ENCODE measurements at regions not wholly inside any gene's neighbourhood (a gene's known extent, or its start where the extent isn't known, plus 50 kb on each side); places are given as distances from the start of the nearest gene placed in this dataset.

DNA sequence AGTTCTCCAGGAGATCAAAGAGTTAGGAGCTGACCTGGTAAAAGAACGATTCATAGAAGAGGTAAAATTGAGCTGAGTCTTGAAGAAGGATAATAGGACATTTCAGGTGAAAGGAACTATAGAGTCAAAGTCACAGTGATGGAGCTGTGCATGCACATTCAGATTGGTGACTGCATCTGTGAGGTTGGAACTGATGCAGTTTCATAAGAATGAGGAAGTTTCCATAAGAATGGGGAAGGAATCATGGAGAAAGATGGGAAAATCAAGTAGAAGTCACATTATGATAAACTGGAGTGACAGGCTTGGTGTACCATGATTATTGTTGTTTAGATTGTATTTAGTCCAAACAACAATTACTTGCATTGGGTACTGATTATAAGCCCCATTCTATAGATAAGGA lies 232.2 kb downstream of the FAM76B start:
- TF ChIP-seq POLR2A (IDR thresholded peaks at IDR 0.05), result no peak
- TF ChIP-seq, protein P1, sequence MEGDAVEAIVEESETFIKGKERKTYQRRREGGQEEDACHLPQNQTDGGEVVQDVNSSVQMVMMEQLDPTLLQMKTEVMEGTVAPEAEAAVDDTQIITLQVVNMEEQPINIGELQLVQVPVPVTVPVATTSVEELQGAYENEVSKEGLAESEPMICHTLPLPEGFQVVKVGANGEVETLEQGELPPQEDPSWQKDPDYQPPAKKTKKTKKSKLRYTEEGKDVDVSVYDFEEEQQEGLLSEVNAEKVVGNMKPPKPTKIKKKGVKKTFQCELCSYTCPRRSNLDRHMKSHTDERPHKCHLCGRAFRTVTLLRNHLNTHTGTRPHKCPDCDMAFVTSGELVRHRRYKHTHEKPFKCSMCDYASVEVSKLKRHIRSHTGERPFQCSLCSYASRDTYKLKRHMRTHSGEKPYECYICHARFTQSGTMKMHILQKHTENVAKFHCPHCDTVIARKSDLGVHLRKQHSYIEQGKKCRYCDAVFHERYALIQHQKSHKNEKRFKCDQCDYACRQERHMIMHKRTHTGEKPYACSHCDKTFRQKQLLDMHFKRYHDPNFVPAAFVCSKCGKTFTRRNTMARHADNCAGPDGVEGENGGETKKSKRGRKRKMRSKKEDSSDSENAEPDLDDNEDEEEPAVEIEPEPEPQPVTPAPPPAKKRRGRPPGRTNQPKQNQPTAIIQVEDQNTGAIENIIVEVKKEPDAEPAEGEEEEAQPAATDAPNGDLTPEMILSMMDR (IDR thresholded peaks at IDR 0.05), result no peak

Data from right lobe of liver (tissue), 4 donors.